DND-41 (cell line): ENCODE measurements at regions not wholly inside any gene's neighbourhood (a gene's known extent, or its start where the extent isn't known, plus 50 kb on each side); places are given as distances from the start of the nearest gene placed in this dataset.

Experiments used
- CTCF ChIP-seq: IDR thresholded peaks from 2 replicates; pipeline ENCODE4 v1.5.1; 2012; ENCODE audit warnings: borderline replicate concordance, low read length, moderate library complexity, mild to moderate bottlenecking; ENCODE audit not compliant: poor library complexity, severe bottlenecking; ENCODE audit errors: extremely low read depth
- EZH2 ChIP-seq: IDR thresholded peaks from 3 replicates; pipeline ENCODE4 v1.6.1; 2012; ENCODE audit warnings: borderline replicate concordance, low read depth, mild to moderate bottlenecking, moderate library complexity, low read length, inconsistent platforms; ENCODE audit not compliant: severe bottlenecking

DNA sequence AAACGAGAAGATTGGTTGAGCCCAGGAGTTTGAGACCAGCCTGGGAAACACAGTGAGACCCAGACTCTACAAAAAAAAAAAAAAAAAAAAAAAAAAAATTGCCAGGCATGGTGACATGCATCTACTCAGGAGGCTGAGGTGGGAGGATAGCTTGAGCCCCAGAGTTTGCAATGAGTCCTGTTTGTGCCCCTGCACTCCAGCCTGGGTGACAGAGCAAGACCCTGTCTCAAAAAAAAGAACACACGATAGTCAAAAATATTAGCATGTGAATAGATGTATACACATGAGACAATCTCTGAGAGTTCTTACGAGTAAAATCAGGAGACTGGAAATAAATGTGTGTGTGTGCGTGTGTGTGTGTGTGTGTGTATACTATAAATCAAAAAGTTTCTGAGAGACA lies 966.3 kb downstream of the FSTL5 start:
- TF ChIP-seq CTCF (no peak), EZH2 (no peak)
